ENCODE measurements at regions not wholly inside any gene's neighbourhood (a gene's known extent, or its start where the extent isn't known, plus 50 kb on each side); places are given as distances from the start of the nearest gene placed in this dataset.

- TF ChIP-seq, protein P1, sequence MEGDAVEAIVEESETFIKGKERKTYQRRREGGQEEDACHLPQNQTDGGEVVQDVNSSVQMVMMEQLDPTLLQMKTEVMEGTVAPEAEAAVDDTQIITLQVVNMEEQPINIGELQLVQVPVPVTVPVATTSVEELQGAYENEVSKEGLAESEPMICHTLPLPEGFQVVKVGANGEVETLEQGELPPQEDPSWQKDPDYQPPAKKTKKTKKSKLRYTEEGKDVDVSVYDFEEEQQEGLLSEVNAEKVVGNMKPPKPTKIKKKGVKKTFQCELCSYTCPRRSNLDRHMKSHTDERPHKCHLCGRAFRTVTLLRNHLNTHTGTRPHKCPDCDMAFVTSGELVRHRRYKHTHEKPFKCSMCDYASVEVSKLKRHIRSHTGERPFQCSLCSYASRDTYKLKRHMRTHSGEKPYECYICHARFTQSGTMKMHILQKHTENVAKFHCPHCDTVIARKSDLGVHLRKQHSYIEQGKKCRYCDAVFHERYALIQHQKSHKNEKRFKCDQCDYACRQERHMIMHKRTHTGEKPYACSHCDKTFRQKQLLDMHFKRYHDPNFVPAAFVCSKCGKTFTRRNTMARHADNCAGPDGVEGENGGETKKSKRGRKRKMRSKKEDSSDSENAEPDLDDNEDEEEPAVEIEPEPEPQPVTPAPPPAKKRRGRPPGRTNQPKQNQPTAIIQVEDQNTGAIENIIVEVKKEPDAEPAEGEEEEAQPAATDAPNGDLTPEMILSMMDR (conservative IDR thresholded peaks at IDR 0.05; ENCODE audit: low read depth in 2 of 2), result no peak
- TF ChIP-seq EZH2 (IDR thresholded peaks at IDR 0.05; ENCODE audit: low read depth, unreplicated experiment), result no peak
- TF ChIP-seq ZNF331 (CRISPR knock-in tag; IDR thresholded peaks at IDR 0.05; ENCODE audit: low read depth), result no peak
- TF ChIP-seq ZNF114 (CRISPR knock-in tag; IDR thresholded peaks at IDR 0.05), result no peak
- no peak for TF ChIP-seq CREB1 (CRISPR knock-in tag; IDR thresholded peaks at IDR 0.05; ENCODE audit: low read depth)
These were observed 793.2 kb upstream of the TMEM132C start (continued) for GRCh38 chr12:127473766-127474165.

DNA sequence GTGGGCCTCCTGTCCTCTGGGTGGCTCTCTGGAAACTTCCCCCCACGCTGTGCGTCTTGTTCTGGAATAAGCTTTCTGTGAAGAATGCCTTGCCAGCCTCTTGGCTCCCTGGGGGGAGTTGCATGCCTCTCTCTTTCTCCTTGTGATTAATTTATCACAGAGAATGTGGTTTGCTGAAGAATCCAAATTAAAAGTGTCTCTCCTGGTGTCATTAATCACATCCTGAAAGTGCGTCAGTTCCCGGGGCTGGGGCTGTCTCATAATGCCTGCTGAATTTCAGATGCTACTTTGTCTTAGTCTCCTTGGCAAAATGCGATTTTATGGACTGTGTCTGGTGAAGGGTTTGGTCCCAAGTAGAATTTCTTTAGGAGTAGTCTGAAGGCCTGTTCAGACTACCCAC lies 787.7 kb upstream of the TMEM132C start:
- Histone ChIP-seq H3K79me2 (replicated peaks; ENCODE audit: insufficient read depth) (no peaks in the 10 kb centered on the region), H2AFZ (no peak overlapping the region), H3K4me2 (no peak overlapping the region), H3K9me2 (ENCODE audit: insufficient read depth) (no peaks in the 10 kb centered on the region), H3K4me3 (no peak overlapping the region), H3K36me3 (ENCODE audit: insufficient read depth) (no peaks in the 10 kb centered on the region), H3K27ac (ENCODE audit: low read depth) (no peak overlapping the region), H3K4me1 (ENCODE audit: insufficient read depth) (no peaks in the 10 kb centered on the region), H4K20me1 (replicated peaks; ENCODE audit: insufficient read depth) (no peaks in the 10 kb centered on the region), H3F3A (replicated peaks; ENCODE audit: low read depth) (no peaks in the 10 kb centered on the region), H3K27me3 (ENCODE audit: insufficient read depth) (no peaks in the 10 kb centered on the region)
- no peak for DNase-seq (ENCODE audit: low spot score)
- H3K9me3 Mint-ChIP-seq, result peaks cover 87% of the 10 kb centered on the region
- H3K4me1 Mint-ChIP-seq, result no peaks in the 10 kb centered on the region
- ATAC-seq, result no peak
- peaks cover 21% of the 10 kb centered on the region for H3K36me3 Mint-ChIP-seq (ENCODE audit: low read depth)
- H3K27me3 Mint-ChIP-seq (ENCODE audit: insufficient read depth, low read depth, poor library complexity), result no peaks in the 10 kb centered on the region
- H3K27ac Mint-ChIP-seq, result no peak overlapping the region
- no peak overlapping the region for H3K4me3 Mint-ChIP-seq
- no peak for TF ChIP-seq NANOG (IDR thresholded peaks at IDR 0.05; ENCODE audit: borderline replicate concordance)
- TF ChIP-seq EZH2phosphoT487 (IDR thresholded peaks at IDR 0.05; ENCODE audit: unreplicated experiment), result no peak
- no peak for TF ChIP-seq JUNB (IDR thresholded peaks at IDR 0.05; ENCODE audit: unreplicated experiment)
- TF ChIP-seq, protein P2, sequence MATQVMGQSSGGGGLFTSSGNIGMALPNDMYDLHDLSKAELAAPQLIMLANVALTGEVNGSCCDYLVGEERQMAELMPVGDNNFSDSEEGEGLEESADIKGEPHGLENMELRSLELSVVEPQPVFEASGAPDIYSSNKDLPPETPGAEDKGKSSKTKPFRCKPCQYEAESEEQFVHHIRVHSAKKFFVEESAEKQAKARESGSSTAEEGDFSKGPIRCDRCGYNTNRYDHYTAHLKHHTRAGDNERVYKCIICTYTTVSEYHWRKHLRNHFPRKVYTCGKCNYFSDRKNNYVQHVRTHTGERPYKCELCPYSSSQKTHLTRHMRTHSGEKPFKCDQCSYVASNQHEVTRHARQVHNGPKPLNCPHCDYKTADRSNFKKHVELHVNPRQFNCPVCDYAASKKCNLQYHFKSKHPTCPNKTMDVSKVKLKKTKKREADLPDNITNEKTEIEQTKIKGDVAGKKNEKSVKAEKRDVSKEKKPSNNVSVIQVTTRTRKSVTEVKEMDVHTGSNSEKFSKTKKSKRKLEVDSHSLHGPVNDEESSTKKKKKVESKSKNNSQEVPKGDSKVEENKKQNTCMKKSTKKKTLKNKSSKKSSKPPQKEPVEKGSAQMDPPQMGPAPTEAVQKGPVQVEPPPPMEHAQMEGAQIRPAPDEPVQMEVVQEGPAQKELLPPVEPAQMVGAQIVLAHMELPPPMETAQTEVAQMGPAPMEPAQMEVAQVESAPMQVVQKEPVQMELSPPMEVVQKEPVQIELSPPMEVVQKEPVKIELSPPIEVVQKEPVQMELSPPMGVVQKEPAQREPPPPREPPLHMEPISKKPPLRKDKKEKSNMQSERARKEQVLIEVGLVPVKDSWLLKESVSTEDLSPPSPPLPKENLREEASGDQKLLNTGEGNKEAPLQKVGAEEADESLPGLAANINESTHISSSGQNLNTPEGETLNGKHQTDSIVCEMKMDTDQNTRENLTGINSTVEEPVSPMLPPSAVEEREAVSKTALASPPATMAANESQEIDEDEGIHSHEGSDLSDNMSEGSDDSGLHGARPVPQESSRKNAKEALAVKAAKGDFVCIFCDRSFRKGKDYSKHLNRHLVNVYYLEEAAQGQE (IDR thresholded peaks at IDR 0.05; ENCODE audit: unreplicated experiment), result no peak
- no peak for TF ChIP-seq CREB1 (CRISPR knock-in tag; IDR thresholded peaks at IDR 0.05; ENCODE audit: low read depth)
- TF ChIP-seq EZH2 (IDR thresholded peaks at IDR 0.05; ENCODE audit: low read depth, unreplicated experiment), result no peak
- TF ChIP-seq POLR2AphosphoS5 (IDR thresholded peaks at IDR 0.05; ENCODE audit: low read depth), result no peak
- TF ChIP-seq, protein P1 (conservative IDR thresholded peaks at IDR 0.05; ENCODE audit: low read depth in 2 of 2), result no peak
- TF ChIP-seq ZNF462 (CRISPR knock-in tag; IDR thresholded peaks at IDR 0.05), result no peak
- TF ChIP-seq STAT1 (IDR thresholded peaks at IDR 0.05; ENCODE audit: unreplicated experiment), result no peak
- no peak for TF ChIP-seq ZNF114 (CRISPR knock-in tag; IDR thresholded peaks at IDR 0.05)
- no peak for TF ChIP-seq ZNF331 (CRISPR knock-in tag; IDR thresholded peaks at IDR 0.05; ENCODE audit: low read depth)
